CD4-positive, alpha-beta T cell (primary cell): ENCODE measurements at regions not wholly inside any gene's neighbourhood (a gene's known extent, or its start where the extent isn't known, plus 50 kb on each side); places are given as distances from the start of the nearest gene placed in this dataset.

ENCODE experiments used
- ATAC-seq: fragments of 200-7000 bp; cut with Tn5 transposase; one replicate; pipeline ENCODE4 v1.10.0; 2022; ENCODE audit warnings: mild to moderate bottlenecking; ENCODE audit not compliant: poor library complexity
- CTCF ChIA-PET: fragments of 350-600 bp; sonication (Branson Sonifier 250); formaldehyde crosslinking; loops from one replicate; lab custom pipeline; 2021; ENCODE audit warnings: antibody characterized with exemption, inconsistent platforms; lab: Charles Lee
- POLR2A ChIA-PET: fragments of 350-600 bp; sonication (Branson Sonifier 250); formaldehyde crosslinking; loops from one replicate; lab custom pipeline; 2021; ENCODE audit warnings: antibody characterized with exemption, inconsistent platforms; lab: Charles Lee
- DNase-seq, 14 experiments: peaks; one replicate each; pipeline ENCODE4 v3.0.0-alpha.2; 2013 to 2020; ENCODE audit warnings: mixed read lengths in 2 of 14
- H3K27ac ChIP-seq, 2 donors: one replicate each; pipeline versions ENCODE4 v1.5.1 to v1.7.0; 2013; ENCODE audit warnings: low read length in 2 of 2, low read depth in 1 of 2, mild to moderate bottlenecking in 1 of 2
- H3K27me3 ChIP-seq, 2 experiments: 1 replicate in 1 of 2; 2 replicates in 1 of 2; pipeline versions ENCODE4 v1.6.1 to v1.7.0; 2013; ENCODE audit warnings: low read length in 2 of 2, control low read depth in 1 of 2, mild to moderate bottlenecking in 1 of 2, moderate library complexity in 1 of 2; ENCODE audit not compliant: insufficient read depth in 2 of 2, control insufficient read depth in 1 of 2
- H3K36me3 ChIP-seq: one replicate; pipeline ENCODE4 v1.6.1; 2013; ENCODE audit warnings: low read length, control low read depth; ENCODE audit not compliant: insufficient read depth
- H3K4me1 ChIP-seq: one replicate; pipeline ENCODE4 v1.6.1; 2013; ENCODE audit warnings: low read length, control low read depth; ENCODE audit not compliant: insufficient read depth
- H3K4me3 ChIP-seq: one replicate; pipeline ENCODE4 v1.5.1; 2013; ENCODE audit warnings: mild to moderate bottlenecking, low read length, moderate library complexity
- H3K9me3 ChIP-seq, 2 experiments: 1 replicate in 1 of 2; 2 replicates in 1 of 2; pipeline versions ENCODE4 v1.6.1 to v1.7.0; 2013; ENCODE audit warnings: low read length in 2 of 2, mild to moderate bottlenecking in 2 of 2, control low read depth in 1 of 2, moderate library complexity in 1 of 2; ENCODE audit not compliant: control insufficient read depth in 1 of 2, insufficient read depth in 1 of 2
- H3K27ac Mint-ChIP-seq: one replicate; pipeline ENCODE4 v1.8.0; 2020; ENCODE audit warnings: mixed read lengths
- H3K27me3 Mint-ChIP-seq: one replicate; pipeline ENCODE4 v1.8.0; 2021; ENCODE audit warnings: mixed read lengths
- H3K36me3 Mint-ChIP-seq: one replicate; pipeline ENCODE4 v1.8.0; 2021; ENCODE audit warnings: low read depth, mixed read lengths
- H3K4me1 Mint-ChIP-seq: one replicate; pipeline ENCODE4 v1.8.0; 2021; ENCODE audit warnings: low read depth, mixed read lengths
- H3K4me3 Mint-ChIP-seq: one replicate; pipeline ENCODE4 v1.8.0; 2020; ENCODE audit warnings: mild to moderate bottlenecking, mixed read lengths
- H3K9me3 Mint-ChIP-seq: one replicate; pipeline ENCODE4 v1.8.0; 2020; ENCODE audit warnings: mixed read lengths
- CTCF ChIP-seq: fragments of 200-600 bp; IDR thresholded peaks from one replicate; pipeline ENCODE4 v1.8.0; 2022; ENCODE audit warnings: antibody characterized with exemption, mild to moderate bottlenecking
- intact Hi-C, 2 experiments: fragments of 100-400 bp; cut with DNase I in 1 of 2; cut with micrococcal nuclease in 1 of 2; formaldehyde crosslinking; loops; one replicate each; pipeline versions ENCODE4 v1.15.1 to v1.9.0; 2023 to 2025; cut with DNase I, micrococcal nuclease

GRCh38 chr2:774436-774835 lies 97.2 kb upstream of the TMEM18 start:
- no peak for ATAC-seq
- H3K27ac Mint-ChIP-seq: no peak overlapping the region
- no peaks in the 10 kb centered on the region for H3K9me3 ChIP-seq

GRCh38 chr2:773256-774160 lies 96.3 kb upstream of the TMEM18 start:
- H3K36me3 ChIP-seq: no peaks in the 10 kb centered on the region
- no peaks in the 10 kb centered on the region for H3K9me3 Mint-ChIP-seq
- no peak for DNase-seq
- TF ChIP-seq CTCF: no peak
- peaks cover 7% of the 10 kb centered on the region for H3K27me3 Mint-ChIP-seq
- no peaks in the 10 kb centered on the region for H3K4me1 Mint-ChIP-seq
- no peaks in the 10 kb centered on the region for H3K36me3 Mint-ChIP-seq
- intact Hi-C loops: no loop called here
- H3K4me3 ChIP-seq: no peak overlapping the region
- H3K27me3 ChIP-seq: peaks cover 0 to 2% of the 10 kb centered on the region in 2 experiments
- no peaks in the 10 kb centered on the region for H3K4me1 ChIP-seq
- H3K27ac Mint-ChIP-seq: no peak overlapping the region
- ChIA-PET POLR2A (no interaction called here), CTCF (no interaction called here)
- no peak overlapping the region for H3K27ac ChIP-seq
- no peaks in the 10 kb centered on the region for H3K9me3 ChIP-seq
- no peak for ATAC-seq
- H3K4me3 Mint-ChIP-seq: no peak overlapping the region

More at GRCh38 chr2:774436-774835, 97.2 kb upstream of the TMEM18 start:
- Histone ChIP-seq H3K4me3 (no peak overlapping the region), H3K27me3 (peaks cover 0 to 2% of the 10 kb centered on the region in 2 experiments), H3K36me3 (no peaks in the 10 kb centered on the region), H3K27ac (no peak overlapping the region), H3K4me1 (no peaks in the 10 kb centered on the region)
- H3K4me1 Mint-ChIP-seq: no peaks in the 10 kb centered on the region
- ChIA-PET CTCF (no interaction called here), POLR2A (no interaction called here)
- intact Hi-C loops: no loop called here
- no peaks in the 10 kb centered on the region for H3K36me3 Mint-ChIP-seq
- H3K9me3 Mint-ChIP-seq: no peaks in the 10 kb centered on the region
- TF ChIP-seq CTCF: no peak
- DNase-seq: no peak
- H3K4me3 Mint-ChIP-seq: no peak overlapping the region
- peaks cover 4% of the 10 kb centered on the region for H3K27me3 Mint-ChIP-seq

- ChIA-PET POLR2A (no interaction called here), CTCF (no interaction called here)
- no peak for TF ChIP-seq CTCF
- peaks cover 0 to 2% of the 10 kb centered on the region in 2 experiments for H3K27me3 ChIP-seq
- peaks cover 6% of the 10 kb centered on the region for H3K4me1 ChIP-seq
- no peak overlapping the region for H3K27ac ChIP-seq
- Mint-ChIP-seq H3K36me3 (no peaks in the 10 kb centered on the region), H3K4me3 (no peak overlapping the region), H3K4me1 (no peaks in the 10 kb centered on the region), H3K27me3 (peaks cover 7% of the 10 kb centered on the region), H3K27ac (no peak overlapping the region), H3K9me3 (no peaks in the 10 kb centered on the region)
- no peaks in the 10 kb centered on the region for H3K9me3 ChIP-seq
- intact Hi-C loops: no loop called here
- no peak overlapping the region for H3K4me3 ChIP-seq
- H3K36me3 ChIP-seq: no peaks in the 10 kb centered on the region
- ATAC-seq: no peak
- DNase-seq: no peak
Measured at GRCh38 chr2:771538-771937, 94.3 kb upstream of the TMEM18 start.
